ENCODE measurements at regions not wholly inside any gene's neighbourhood (a gene's known extent, or its start where the extent isn't known, plus 50 kb on each side); places are given as distances from the start of the nearest gene placed in this dataset.

DNA sequence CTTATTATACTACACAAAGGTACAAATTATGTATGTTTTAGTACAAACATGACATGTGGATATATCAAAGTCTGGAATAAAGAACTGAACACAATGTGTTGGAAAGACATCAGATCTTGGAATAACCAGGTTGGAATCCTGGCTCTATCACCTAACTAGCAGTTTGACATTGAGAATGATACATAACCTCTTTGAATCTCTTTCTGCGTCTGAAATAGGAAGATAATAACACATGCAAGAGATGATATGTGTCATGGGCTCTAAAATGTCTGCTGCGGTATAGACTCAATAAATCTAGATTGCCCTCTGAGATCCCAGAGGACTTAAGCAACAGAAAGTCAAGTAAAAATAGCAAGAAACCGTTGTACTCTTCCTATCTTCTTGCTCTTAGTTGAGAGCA, 66.8 kb upstream of the CCN2 start:
- TF ChIP-seq, protein P1, sequence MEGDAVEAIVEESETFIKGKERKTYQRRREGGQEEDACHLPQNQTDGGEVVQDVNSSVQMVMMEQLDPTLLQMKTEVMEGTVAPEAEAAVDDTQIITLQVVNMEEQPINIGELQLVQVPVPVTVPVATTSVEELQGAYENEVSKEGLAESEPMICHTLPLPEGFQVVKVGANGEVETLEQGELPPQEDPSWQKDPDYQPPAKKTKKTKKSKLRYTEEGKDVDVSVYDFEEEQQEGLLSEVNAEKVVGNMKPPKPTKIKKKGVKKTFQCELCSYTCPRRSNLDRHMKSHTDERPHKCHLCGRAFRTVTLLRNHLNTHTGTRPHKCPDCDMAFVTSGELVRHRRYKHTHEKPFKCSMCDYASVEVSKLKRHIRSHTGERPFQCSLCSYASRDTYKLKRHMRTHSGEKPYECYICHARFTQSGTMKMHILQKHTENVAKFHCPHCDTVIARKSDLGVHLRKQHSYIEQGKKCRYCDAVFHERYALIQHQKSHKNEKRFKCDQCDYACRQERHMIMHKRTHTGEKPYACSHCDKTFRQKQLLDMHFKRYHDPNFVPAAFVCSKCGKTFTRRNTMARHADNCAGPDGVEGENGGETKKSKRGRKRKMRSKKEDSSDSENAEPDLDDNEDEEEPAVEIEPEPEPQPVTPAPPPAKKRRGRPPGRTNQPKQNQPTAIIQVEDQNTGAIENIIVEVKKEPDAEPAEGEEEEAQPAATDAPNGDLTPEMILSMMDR (conservative IDR thresholded peaks at IDR 0.05), result no peak
- H3K27ac ChIP-seq, result no peak overlapping the region

DNA sequence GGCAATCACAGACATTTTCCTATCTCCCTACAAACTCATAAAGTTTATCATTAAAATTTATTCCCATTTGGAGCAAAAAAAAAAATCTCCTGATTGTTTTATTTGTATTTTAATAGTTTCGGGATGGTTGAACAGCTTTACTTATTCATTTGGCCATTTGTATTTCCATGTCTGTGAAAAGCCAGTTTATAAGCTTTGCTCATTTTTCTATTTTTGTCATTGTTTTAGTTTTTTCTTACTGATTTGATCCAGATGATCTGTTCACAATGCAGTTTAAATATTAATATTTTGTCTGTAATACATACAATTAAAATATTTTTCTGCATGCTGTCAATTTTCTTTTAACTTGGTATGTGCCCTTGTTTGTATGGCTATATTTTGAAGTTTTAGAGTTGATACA, 65.2 kb upstream of the CCN2 start:
- TF ChIP-seq, protein P1 (conservative IDR thresholded peaks at IDR 0.05), result no peak
- H3K27ac ChIP-seq, result no peak overlapping the region

DNA sequence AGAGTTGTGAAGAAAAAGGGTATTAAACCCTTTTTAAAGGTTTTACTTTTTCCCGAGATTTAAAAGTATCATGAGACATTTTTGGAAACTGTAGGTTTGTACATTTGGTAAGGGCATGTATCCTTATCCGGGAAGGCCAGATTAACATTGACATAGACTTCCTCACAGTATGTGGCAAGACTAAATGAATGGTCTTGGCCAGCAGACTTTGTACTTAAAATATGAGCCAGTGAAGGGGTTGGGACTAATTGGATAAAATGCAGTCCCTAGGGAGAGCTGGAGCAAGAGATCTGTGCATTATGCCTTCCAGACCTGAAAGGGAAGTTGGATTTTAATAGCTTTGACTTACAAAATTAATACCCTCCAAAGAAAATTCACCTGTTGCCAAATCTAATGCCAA, 60.4 kb upstream of the CCN2 start:
- TF ChIP-seq, protein P1 (conservative IDR thresholded peaks at IDR 0.05), result no peak
- H3K27ac ChIP-seq, result no peak overlapping the region

DNA sequence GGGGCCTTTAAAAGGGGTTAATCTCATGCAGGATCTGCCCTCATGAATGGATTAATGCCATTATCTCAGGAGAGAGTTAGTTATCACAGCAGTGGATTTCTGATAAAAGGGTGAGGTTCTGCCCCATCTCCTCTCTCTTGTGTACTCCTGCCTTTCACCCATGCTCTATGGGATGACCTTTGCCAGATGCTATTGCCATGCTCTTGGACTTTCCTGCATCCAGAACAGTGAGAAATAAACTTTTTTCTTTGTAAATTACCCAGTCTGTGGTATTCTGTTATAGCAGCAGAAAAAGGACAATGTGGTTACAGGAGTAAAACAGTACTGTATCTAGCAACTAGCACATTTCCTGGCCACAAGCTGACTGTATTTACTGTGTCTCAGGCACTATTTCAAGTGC, 58.0 kb upstream of the CCN2 start:
- TF ChIP-seq, protein P1 (conservative IDR thresholded peaks at IDR 0.05), result no peak
- no peak overlapping the region for H3K27ac ChIP-seq

DNA sequence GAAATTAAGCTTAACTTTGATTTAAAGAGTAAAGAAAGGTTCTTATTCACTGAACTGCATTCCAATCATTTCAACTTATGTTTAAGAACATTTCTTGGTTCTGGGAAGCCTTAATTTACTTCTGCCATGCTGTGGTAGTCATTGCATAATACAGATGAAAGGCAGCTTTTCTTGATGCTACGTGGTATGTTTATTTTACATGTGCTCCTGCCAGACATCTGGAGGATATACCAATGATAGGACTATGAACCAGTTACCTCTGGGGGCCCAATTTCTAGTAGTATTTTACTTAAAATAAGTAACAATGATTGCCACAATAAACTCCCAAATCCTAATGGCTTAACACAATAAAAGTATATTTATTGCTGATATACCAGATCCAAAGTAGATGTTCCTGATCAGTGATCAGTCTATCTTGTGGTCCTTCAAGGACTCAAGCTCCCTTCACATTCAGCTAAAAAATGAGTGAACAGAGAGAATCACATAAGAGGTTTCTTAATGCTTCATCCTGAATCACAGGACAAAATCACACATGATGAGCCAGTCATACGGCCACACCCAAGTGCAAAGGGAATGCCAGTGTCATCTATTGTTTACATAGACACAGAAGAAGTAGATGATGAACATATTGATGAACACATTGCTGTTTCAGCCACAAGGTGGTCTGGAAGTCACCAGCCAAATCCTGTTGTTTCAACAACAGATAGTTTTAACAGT, 56.5 kb upstream of the CCN2 start:
- TF ChIP-seq, protein P1 (conservative IDR thresholded peaks at IDR 0.05), result no peak
- no peak overlapping the region for H3K27ac ChIP-seq

DNA sequence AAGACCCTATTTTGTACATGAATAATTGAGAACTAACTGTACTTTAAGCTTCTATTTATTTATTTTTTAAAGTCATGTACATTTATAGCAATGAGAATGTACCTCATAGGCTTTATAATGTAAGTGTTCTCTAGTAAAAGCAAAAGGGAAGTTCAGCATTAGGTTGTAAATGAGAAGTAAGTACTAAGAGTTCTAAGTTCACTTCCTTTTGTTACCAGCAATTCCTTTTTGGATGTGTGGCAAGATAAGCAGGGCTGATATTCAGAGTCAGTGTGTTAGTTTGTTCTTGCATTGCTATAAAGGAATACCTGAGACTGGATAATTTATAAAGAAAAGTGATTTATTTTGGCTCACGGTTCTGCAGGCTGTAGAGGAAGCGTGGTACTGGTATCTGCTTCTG, 54.0 kb upstream of the CCN2 start:
- TF ChIP-seq, protein P1 (conservative IDR thresholded peaks at IDR 0.05), result no peak
- H3K27ac ChIP-seq, result peak overlapping the region; percentile 63

DNA sequence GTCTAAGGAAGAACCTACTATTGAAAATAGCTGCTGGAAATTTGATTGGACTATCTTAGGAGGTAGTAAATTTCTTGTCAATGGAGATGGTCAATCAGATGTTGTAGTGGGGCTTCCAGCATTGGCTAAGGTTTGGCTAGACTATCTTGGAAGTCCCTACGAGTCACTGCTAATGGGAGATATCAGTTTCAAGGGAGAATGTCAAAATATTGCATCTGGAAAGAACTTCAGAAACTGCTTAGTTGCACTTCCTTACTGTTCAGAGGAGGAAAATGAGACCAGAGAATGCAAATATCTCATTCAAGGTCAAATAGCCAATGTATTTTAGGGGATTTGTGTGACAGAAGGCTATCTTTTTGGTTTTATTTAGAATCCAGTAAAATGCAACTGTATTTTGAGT, 53.5 kb upstream of the CCN2 start:
- TF ChIP-seq, protein P1 (conservative IDR thresholded peaks at IDR 0.05), result no peak
- peak overlapping the region; percentile 63; the same call in 1 of the 2 replicates for H3K27ac ChIP-seq

Data from VCaP (cell line).